Esophagus squamous epithelium (tissue), 4 donors: ENCODE measurements at regions not wholly inside any gene's neighbourhood (a gene's known extent, or its start where the extent isn't known, plus 50 kb on each side); places are given as distances from the start of the nearest gene placed in this dataset.

ENCODE experiments used
- POLR2A ChIP-seq, 4 donors: fragments of 450-650 bp; IDR thresholded peaks; one replicate each; pipeline ENCODE4 v1.6.1; 2017; ENCODE audit warnings: antibody characterized with exemption in 4 of 4, mild to moderate bottlenecking in 4 of 4, moderate library complexity in 3 of 4
- TF ChIP-seq, protein P1 (sequence below), 6 experiments: fragments of 450-650 bp in 4 of 6; fragments of 200-600 bp in 2 of 6; sonication (generic) in 2 of 6; IDR thresholded peaks; one replicate each; pipeline ENCODE4 v1.5.1; 2016 to 2019; ENCODE audit warnings: antibody characterized with exemption in 6 of 6, mild to moderate bottlenecking in 4 of 6, moderate library complexity in 4 of 6

DNA sequence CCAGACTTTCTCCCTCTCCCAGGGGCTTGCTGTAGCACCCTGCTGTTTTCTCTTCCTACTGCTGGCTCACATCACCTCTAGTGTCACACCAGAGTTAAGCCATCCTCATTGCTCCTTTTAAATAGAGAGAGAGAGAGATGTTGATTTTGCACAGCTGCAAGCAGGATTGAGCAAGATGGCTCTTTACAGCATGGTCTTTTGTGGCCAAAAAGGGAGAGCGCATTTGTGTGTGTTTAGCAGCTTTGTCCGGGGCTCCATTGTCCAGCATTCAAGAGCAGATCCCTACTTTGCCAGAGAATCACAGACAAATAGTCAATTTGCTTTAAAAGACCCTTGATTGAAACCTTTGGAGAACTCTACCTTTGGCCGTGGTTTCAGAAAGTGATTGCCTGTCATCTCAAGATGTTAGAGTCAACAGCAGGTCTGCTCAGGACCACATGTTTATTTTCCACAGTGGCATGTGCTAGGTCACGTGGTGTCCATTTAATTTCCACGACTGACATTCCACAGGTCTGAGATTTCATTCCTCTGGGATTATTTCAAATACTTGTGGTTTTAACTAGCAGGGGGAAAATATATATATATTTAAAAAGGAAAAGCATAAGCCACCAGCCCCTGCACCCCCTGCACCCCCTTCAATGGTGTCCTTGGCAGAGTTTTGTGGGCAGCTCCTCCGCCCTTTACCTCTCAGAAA is 359.9 kb upstream of the SLC14A2 start:
- TF ChIP-seq, protein P1, sequence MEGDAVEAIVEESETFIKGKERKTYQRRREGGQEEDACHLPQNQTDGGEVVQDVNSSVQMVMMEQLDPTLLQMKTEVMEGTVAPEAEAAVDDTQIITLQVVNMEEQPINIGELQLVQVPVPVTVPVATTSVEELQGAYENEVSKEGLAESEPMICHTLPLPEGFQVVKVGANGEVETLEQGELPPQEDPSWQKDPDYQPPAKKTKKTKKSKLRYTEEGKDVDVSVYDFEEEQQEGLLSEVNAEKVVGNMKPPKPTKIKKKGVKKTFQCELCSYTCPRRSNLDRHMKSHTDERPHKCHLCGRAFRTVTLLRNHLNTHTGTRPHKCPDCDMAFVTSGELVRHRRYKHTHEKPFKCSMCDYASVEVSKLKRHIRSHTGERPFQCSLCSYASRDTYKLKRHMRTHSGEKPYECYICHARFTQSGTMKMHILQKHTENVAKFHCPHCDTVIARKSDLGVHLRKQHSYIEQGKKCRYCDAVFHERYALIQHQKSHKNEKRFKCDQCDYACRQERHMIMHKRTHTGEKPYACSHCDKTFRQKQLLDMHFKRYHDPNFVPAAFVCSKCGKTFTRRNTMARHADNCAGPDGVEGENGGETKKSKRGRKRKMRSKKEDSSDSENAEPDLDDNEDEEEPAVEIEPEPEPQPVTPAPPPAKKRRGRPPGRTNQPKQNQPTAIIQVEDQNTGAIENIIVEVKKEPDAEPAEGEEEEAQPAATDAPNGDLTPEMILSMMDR (IDR thresholded peaks at IDR 0.05), result no peak
- TF ChIP-seq POLR2A (IDR thresholded peaks at IDR 0.05), result no peak
